IMR-90 (cell line): ENCODE measurements at regions not wholly inside any gene's neighbourhood (a gene's known extent, or its start where the extent isn't known, plus 50 kb on each side); places are given as distances from the start of the nearest gene placed in this dataset.
"Not testable (repeated sequence)": the region's sequence is repeated elsewhere in the genome, so short reads cannot be mapped to it uniquely, and the experiment has no call there.

Source experiments
- ATAC-seq: fragments of 200-7000 bp; cut with Tn5 transposase; 2 replicates; pipeline ENCODE4 v1.9.1; 2020; ENCODE audit warnings: low read depth, mild to moderate bottlenecking, moderate library complexity
- BruUV-seq: library from RNA; stranded (reverse); fragments of 400-500 nt; replicated peaks from 2 replicates; lab custom pipeline; 2021; lab: Mats Ljungman, UMichigan
- CTCF ChIA-PET: fragments of 300-600 bp; formaldehyde crosslinking; extraction: SDS; loops from one replicate; lab custom pipeline; 2021; ENCODE audit warnings: antibody characterized with exemption; lab: Yijun Ruan, JAX
- POLR2A ChIA-PET: fragments of 300-600 bp; sonication (Branson Sonifier 250); formaldehyde crosslinking; loops from one replicate; lab custom pipeline; 2022; ENCODE audit warnings: antibody characterized with exemption; ENCODE audit not compliant: unreplicated experiment; lab: Charles Lee
- DNase-seq: peaks from one replicate; pipeline ENCODE4 v3.0.0; 2013
- H2AFZ ChIP-seq: replicated peaks from 2 replicates; pipeline ENCODE3; 2013; ENCODE audit warnings: low read length, mild to moderate bottlenecking; ENCODE audit not compliant: poor library complexity
- H2AK5ac ChIP-seq: 2 replicates; pipeline ENCODE4 v1.6.1; 2013; ENCODE audit warnings: low read depth, low read length, inconsistent platforms
- H2AK9ac ChIP-seq: replicated peaks from 2 replicates; pipeline ENCODE3; 2013; ENCODE audit warnings: mild to moderate bottlenecking, low read depth, low read length, moderate library complexity; ENCODE audit not compliant: poor library complexity
- H2BK120ac ChIP-seq: 2 replicates; pipeline ENCODE4 v1.6.1; 2013; ENCODE audit warnings: low read depth, low read length, inconsistent platforms
- H2BK15ac ChIP-seq: 3 replicates; pipeline ENCODE4 v1.6.1; 2013; ENCODE audit warnings: low read depth, low read length, inconsistent platforms
- H2BK20ac ChIP-seq: 2 replicates; pipeline ENCODE4 v1.6.1; 2013; ENCODE audit warnings: low read depth, mild to moderate bottlenecking, inconsistent platforms, low read length, moderate library complexity
- H2BK5ac ChIP-seq: 2 replicates; pipeline ENCODE4 v1.6.1; 2013; ENCODE audit warnings: mild to moderate bottlenecking, low read depth, low read length, inconsistent platforms; ENCODE audit not compliant: poor library complexity, severe bottlenecking
- H3K14ac ChIP-seq: replicated peaks from 2 replicates; pipeline ENCODE4 v1.6.1; 2013; ENCODE audit warnings: low read depth, low read length, inconsistent platforms
- H3K18ac ChIP-seq: 2 replicates; pipeline ENCODE4 v1.6.1; 2013; ENCODE audit warnings: low read depth, low read length, control low read depth
- H3K23ac ChIP-seq: 2 replicates; pipeline ENCODE4 v1.6.1; 2013; ENCODE audit warnings: low read depth, low read length, inconsistent platforms
- H3K27ac ChIP-seq: 2 replicates; pipeline ENCODE4 v1.5.1; 2013; ENCODE audit warnings: mild to moderate bottlenecking, control low read depth, low read length; ENCODE audit not compliant: insufficient read depth
- H3K27me3 ChIP-seq: 2 replicates; pipeline ENCODE4 v1.6.1; 2013; ENCODE audit warnings: low read length; ENCODE audit not compliant: control insufficient read depth, insufficient read depth
- H3K36me3 ChIP-seq: 2 replicates; pipeline ENCODE4 v1.6.1; 2013; ENCODE audit warnings: low read length, mixed read lengths; ENCODE audit not compliant: control insufficient read depth, insufficient read depth
- H3K4ac ChIP-seq: 2 replicates; pipeline ENCODE4 v1.6.1; 2013; ENCODE audit warnings: low read depth, low read length, inconsistent platforms
- H3K4me1 ChIP-seq: 2 replicates; pipeline ENCODE4 v1.6.1; 2013; ENCODE audit warnings: low read length, mixed read lengths; ENCODE audit not compliant: control insufficient read depth, insufficient read depth
- H3K4me2 ChIP-seq: 2 replicates; pipeline ENCODE4 v1.6.1; 2013; ENCODE audit warnings: low read depth, mild to moderate bottlenecking, control low read depth, low read length, moderate library complexity
- H3K4me3 ChIP-seq: 2 replicates; pipeline ENCODE4 v1.5.1; 2013; ENCODE audit warnings: low read depth, mild to moderate bottlenecking, control low read depth, low read length, moderate library complexity; ENCODE audit not compliant: insufficient read depth
- H3K56ac ChIP-seq: 2 replicates; pipeline ENCODE4 v1.6.1; 2013; ENCODE audit warnings: low read length, inconsistent platforms; ENCODE audit not compliant: insufficient read depth; ENCODE audit errors: extremely low read depth
- H3K79me1 ChIP-seq, 2 experiments: 2 replicates each; pipeline ENCODE4 v1.6.1; 2013; ENCODE audit warnings: low read length in 2 of 2, inconsistent platforms in 1 of 2, low read depth in 1 of 2
- H3K9ac ChIP-seq: 2 replicates; pipeline ENCODE4 v1.6.1; 2013; ENCODE audit warnings: low read depth, low read length, control low read depth
- H3K9me1 ChIP-seq: 2 replicates; pipeline ENCODE4 v1.6.1; 2013; ENCODE audit warnings: low read length, inconsistent platforms; ENCODE audit not compliant: insufficient read depth
- H3K9me3 ChIP-seq: 2 replicates; pipeline ENCODE4 v1.6.1; 2013; ENCODE audit warnings: low read length; ENCODE audit not compliant: control insufficient read depth, insufficient read depth
- H4K20me1 ChIP-seq: 2 replicates; pipeline ENCODE4 v1.6.1; 2013; ENCODE audit warnings: low read length, inconsistent platforms; ENCODE audit not compliant: insufficient read depth
- H4K5ac ChIP-seq: 2 replicates; pipeline ENCODE4 v1.6.1; 2013; ENCODE audit warnings: mild to moderate bottlenecking, low read depth, low read length, control low read depth
- H4K8ac ChIP-seq, 2 experiments: 2 replicates each; pipeline ENCODE4 v1.6.1; 2013; ENCODE audit warnings: low read depth in 2 of 2, low read length in 2 of 2, control low read depth in 1 of 2, inconsistent platforms in 1 of 2
- H4K91ac ChIP-seq: 2 replicates; pipeline ENCODE4 v1.6.1; 2013; ENCODE audit warnings: low read depth, low read length, inconsistent platforms; ENCODE audit not compliant: insufficient read depth
- RAD21 ChIP-seq: IDR thresholded peaks from 2 replicates; pipeline ENCODE4 v1.6.1; 2012; ENCODE audit warnings: low read length, improper control_type of control experiment
- RFX5 ChIP-seq: IDR thresholded peaks from 2 replicates; pipeline ENCODE4 v1.8.0; 2012; ENCODE audit warnings: low read depth, mild to moderate bottlenecking, low read length, moderate library complexity
- WGBS, 2 experiments: methylation state at CpG; one replicate each; pipeline versions ENCODE4 v1.1.5 to v1.1.7; 2013; ENCODE audit warnings: missing lambda C conversion rate in 2 of 2; ENCODE audit not compliant: insufficient read length in 1 of 2; ENCODE audit errors: extremely low coverage in 2 of 2; 5-methylcytosine and 5-hydroxymethylcytosine counted together
- dilution Hi-C: fragments of 300-500 bp; cut with HindIII; formaldehyde crosslinking; loops from one replicate; pipeline ENCODE4 v1.14.3; 2018; ENCODE audit warnings: low sequenced_read_pairs; ENCODE audit not compliant: unreplicated experiment
- in situ Hi-C: fragments of 300-500 bp; cut with MboI; formaldehyde crosslinking; loops from 3 replicates; pipeline ENCODE4 v1.14.3; 2019; ENCODE audit warnings: low sequenced_read_pairs, inconsistent platforms, mixed read lengths
- intact Hi-C: fragments of 100-400 bp; cut with micrococcal nuclease; formaldehyde crosslinking; loops from 2 replicates; pipeline ENCODE4 v1.10.0; 2022

- Histone ChIP-seq H4K8ac (no peak overlapping the region), H4K91ac (no peak overlapping the region), H3K27ac (no peak overlapping the region), H3K4me1 (no peaks in the 10 kb centered on the region), H2AK5ac (no peak overlapping the region), H3K27me3 (no peaks in the 10 kb centered on the region), H3K4me2 (no peak overlapping the region), H4K5ac (no peak overlapping the region), H2BK15ac (no peak overlapping the region), H3K36me3 (no peaks in the 10 kb centered on the region), H3K9me1 (no peaks in the 10 kb centered on the region), H2AFZ (no peak overlapping the region), H3K4me3 (no peak overlapping the region), H3K56ac (no peak overlapping the region), H3K9ac (no peak overlapping the region), H3K18ac (no peak overlapping the region), H3K23ac (no peak overlapping the region), H4K20me1 (no peaks in the 10 kb centered on the region), H3K4ac (no peak overlapping the region), H3K79me1 (no peaks in the 10 kb centered on the region), H2BK20ac (no peak overlapping the region), H2BK5ac (no peak overlapping the region), H3K9me3 (no peaks in the 10 kb centered on the region), H3K14ac (no peak overlapping the region), H2BK120ac (no peak overlapping the region), H2AK9ac (no peak overlapping the region)
- no peak for TF ChIP-seq RAD21
- TF ChIP-seq RFX5 = no peak
- dilution Hi-C loops = no loop called here
- no TSS peak for BruUV-seq
- intact Hi-C loops = no loop called here
- no peak for DNase-seq
- WGBS, 2 experiments = no CpG with 5 or more reads among the region's 1 CpG
- POLR2A ChIA-PET = no interaction called here
- in situ Hi-C loops = no loop called here
- ATAC-seq = no peak
- CTCF ChIA-PET = no interaction called here
Observed at GRCh38 chr11:37264060-37264459, 666.0 kb upstream of the RAG2 start.

GRCh38 chr11:37263467-37263866, 665.4 kb upstream of the RAG2 start:
- H3K14ac ChIP-seq, H3K79me1 ChIP-seq, H3K4me3 ChIP-seq, CTCF ChIA-PET, H2BK20ac ChIP-seq, H3K23ac ChIP-seq, intact Hi-C loops, H3K9me3 ChIP-seq, H3K56ac ChIP-seq, POLR2A ChIA-PET, BruUV-seq, H2BK120ac ChIP-seq, H3K27me3 ChIP-seq, H3K4ac ChIP-seq, H2BK15ac ChIP-seq, dilution Hi-C loops, ATAC-seq, H3K36me3 ChIP-seq, H3K27ac ChIP-seq, in situ Hi-C loops, H3K18ac ChIP-seq, H2BK5ac ChIP-seq, H4K5ac ChIP-seq, H4K91ac ChIP-seq, H4K20me1 ChIP-seq, H3K9me1 ChIP-seq, H2AK9ac ChIP-seq, H4K8ac ChIP-seq, H3K4me1 ChIP-seq, H3K4me2 ChIP-seq, H2AFZ ChIP-seq, H2AK5ac ChIP-seq, H3K9ac ChIP-seq, DNase-seq: not testable (repeated sequence)
- no CpG with 5 or more reads among the region's 9 CpGs for whole genome bisulfite sequencing, 2 experiments
